Mucosa of rectum (tissue), 2 donors: ENCODE measurements at regions not wholly inside any gene's neighbourhood (a gene's known extent, or its start where the extent isn't known, plus 50 kb on each side); places are given as distances from the start of the nearest gene placed in this dataset.

Source experiments
- H3K27ac ChIP-seq, 2 donors: one replicate each; pipeline ENCODE4 v1.7.0; 2013; ENCODE audit warnings: inconsistent platforms in 2 of 2, low read depth in 2 of 2, low read length in 2 of 2
- H3K27me3 ChIP-seq, 2 donors: one replicate each; pipeline ENCODE4 v1.7.0; 2013; ENCODE audit warnings: low read length in 2 of 2; ENCODE audit not compliant: control insufficient read depth in 2 of 2, insufficient read depth in 2 of 2
- H3K36me3 ChIP-seq, 2 donors: one replicate each; pipeline ENCODE4 v1.7.0; 2013; ENCODE audit warnings: low read length in 2 of 2; ENCODE audit not compliant: control insufficient read depth in 2 of 2, insufficient read depth in 2 of 2
- H3K4me1 ChIP-seq, 2 donors: one replicate each; pipeline ENCODE4 v1.7.0; 2013; ENCODE audit warnings: low read length in 2 of 2, mild to moderate bottlenecking in 1 of 2; ENCODE audit not compliant: control insufficient read depth in 2 of 2, insufficient read depth in 2 of 2
- H3K4me3 ChIP-seq, 2 donors: one replicate each; pipeline ENCODE4 v1.7.0; 2013; ENCODE audit warnings: low read length in 2 of 2
- H3K9ac ChIP-seq, 2 donors: one replicate each; pipeline ENCODE4 v1.7.0; 2013; ENCODE audit warnings: low read length in 2 of 2, low read depth in 1 of 2, mild to moderate bottlenecking in 1 of 2
- H3K9me3 ChIP-seq, 2 donors: one replicate each; pipeline ENCODE4 v1.7.0; 2013; ENCODE audit warnings: low read length in 2 of 2; ENCODE audit not compliant: control insufficient read depth in 2 of 2
- donor health status: healthy.
- donor health status: Normal muscosa, but diverticular disease.

GRCh38 chr5:90171466-90171865, 238.1 kb downstream of the CETN3 start:
- Histone ChIP-seq H3K4me1 (peaks cover 6 to 8% of the 10 kb centered on the region in 2 donors), H3K27ac (no peak overlapping the region), H3K4me3 (no peak overlapping the region), H3K36me3 (no peaks in the 10 kb centered on the region), H3K9ac (no peak overlapping the region), H3K9me3 (no peaks in the 10 kb centered on the region), H3K27me3 (no peaks in the 10 kb centered on the region)

DNA sequence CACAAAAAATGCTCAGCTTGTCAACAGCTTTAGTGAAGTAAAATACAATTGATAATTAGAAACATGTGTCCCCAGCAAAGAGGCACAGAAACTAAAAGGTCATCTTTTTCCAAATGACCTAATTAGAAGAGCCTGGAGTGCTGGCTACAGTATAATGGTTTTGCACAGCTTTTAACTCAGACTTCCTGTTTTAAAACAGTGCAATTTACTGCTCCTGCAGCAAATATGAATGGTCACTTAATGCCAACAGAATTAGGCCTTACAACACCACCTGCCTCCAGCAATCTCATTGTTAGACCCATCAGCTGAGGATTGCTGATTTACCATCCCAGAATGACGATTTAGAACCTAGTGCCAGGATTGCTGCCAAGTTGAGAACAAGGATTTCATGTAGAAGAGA, 239.3 kb downstream of the CETN3 start:
- no peak overlapping the region for H3K4me3 ChIP-seq
- H3K4me1 ChIP-seq, result peaks cover 6 to 8% of the 10 kb centered on the region in 2 donors
- H3K9me3 ChIP-seq, result no peaks in the 10 kb centered on the region
- no peaks in the 10 kb centered on the region for H3K36me3 ChIP-seq
- H3K9ac ChIP-seq, result no peak overlapping the region
- no peaks in the 10 kb centered on the region for H3K27me3 ChIP-seq
- H3K27ac ChIP-seq, result no peak overlapping the region

DNA sequence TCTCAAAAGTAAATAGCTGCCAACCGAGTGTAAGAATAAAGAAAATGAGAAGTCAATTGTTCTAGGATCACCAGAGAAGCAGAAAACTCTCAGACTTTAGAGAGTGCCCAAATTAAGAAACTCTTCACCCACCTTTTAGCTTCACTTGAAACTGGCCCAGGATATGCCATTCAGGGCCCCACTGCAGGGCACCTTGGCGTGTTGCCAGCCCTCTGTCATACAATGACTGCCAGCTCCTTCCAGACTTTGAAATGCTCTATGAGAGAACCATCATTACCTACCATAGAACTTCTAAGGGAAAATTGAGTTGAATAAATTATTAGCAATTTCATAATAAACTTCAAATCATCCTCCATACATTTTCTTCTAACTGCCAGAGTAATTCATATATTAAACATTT, 240.5 kb downstream of the CETN3 start:
- H3K9ac ChIP-seq, result no peak overlapping the region
- peaks cover 6 to 8% of the 10 kb centered on the region in 2 donors for H3K4me1 ChIP-seq
- no peak overlapping the region for H3K4me3 ChIP-seq
- H3K27me3 ChIP-seq, result no peaks in the 10 kb centered on the region
- H3K27ac ChIP-seq, result no peak overlapping the region
- no peaks in the 10 kb centered on the region for H3K9me3 ChIP-seq
- H3K36me3 ChIP-seq, result no peaks in the 10 kb centered on the region

- H3K4me3 ChIP-seq, result no peak overlapping the region
- H3K9me3 ChIP-seq, result no peaks in the 10 kb centered on the region
- H3K27me3 ChIP-seq, result no peaks in the 10 kb centered on the region
- H3K9ac ChIP-seq, result no peak overlapping the region
- no peak overlapping the region for H3K27ac ChIP-seq
- no peaks in the 10 kb centered on the region for H3K36me3 ChIP-seq
- peaks cover 6 to 8% of the 10 kb centered on the region in 2 donors for H3K4me1 ChIP-seq
Measured at GRCh38 chr5:90168399-90168798, 241.2 kb downstream of the CETN3 start.

DNA sequence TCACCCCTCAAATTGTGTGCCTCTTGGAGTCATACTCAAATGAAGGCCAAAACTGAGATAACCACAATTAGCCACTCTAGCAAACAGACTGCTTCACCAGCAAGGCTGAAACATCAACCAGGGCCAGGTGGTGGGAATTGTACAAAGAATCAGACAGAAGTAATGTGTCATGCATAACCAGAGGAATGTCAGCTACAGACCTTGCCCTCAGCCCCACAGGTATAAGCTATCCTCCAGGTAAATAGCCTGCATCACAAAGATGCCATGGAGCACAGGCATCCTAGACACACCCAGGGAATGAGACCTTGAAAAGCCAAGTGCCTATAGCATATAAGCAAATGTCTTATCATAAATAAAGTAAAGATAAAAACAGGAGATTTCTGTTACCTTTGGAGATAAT, 242.7 kb downstream of the CETN3 start:
- Histone ChIP-seq H3K4me1 (peaks cover 6 to 8% of the 10 kb centered on the region in 2 donors), H3K9ac (no peak overlapping the region), H3K27ac (no peak overlapping the region), H3K4me3 (no peak overlapping the region), H3K9me3 (no peaks in the 10 kb centered on the region), H3K27me3 (no peaks in the 10 kb centered on the region), H3K36me3 (no peaks in the 10 kb centered on the region)

DNA sequence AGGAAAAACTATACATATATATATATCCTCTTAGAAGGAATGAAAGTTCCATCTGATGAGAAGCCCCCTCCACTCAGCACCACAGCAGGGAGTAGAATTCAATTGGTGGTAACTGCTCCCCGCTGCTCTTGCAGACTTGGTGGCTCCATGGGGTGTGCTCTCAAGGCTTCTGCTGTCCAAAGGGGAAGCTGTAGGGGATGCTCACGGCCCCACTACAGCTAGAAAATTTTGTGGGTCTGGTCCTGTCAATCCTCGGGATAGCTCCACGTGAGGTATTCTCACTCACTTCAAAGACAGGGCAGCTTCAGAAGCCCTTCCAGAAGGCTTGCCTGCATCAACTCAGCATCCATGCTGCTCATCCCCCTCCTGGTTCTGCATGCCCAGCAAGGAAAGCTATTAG, 247.2 kb downstream of the CETN3 start:
- H3K36me3 ChIP-seq, result no peaks in the 10 kb centered on the region
- no peak overlapping the region for H3K4me3 ChIP-seq
- no peak overlapping the region for H3K9ac ChIP-seq
- H3K9me3 ChIP-seq, result no peaks in the 10 kb centered on the region
- no peaks in the 10 kb centered on the region for H3K4me1 ChIP-seq
- H3K27ac ChIP-seq, result no peak overlapping the region
- H3K27me3 ChIP-seq, result no peaks in the 10 kb centered on the region

DNA sequence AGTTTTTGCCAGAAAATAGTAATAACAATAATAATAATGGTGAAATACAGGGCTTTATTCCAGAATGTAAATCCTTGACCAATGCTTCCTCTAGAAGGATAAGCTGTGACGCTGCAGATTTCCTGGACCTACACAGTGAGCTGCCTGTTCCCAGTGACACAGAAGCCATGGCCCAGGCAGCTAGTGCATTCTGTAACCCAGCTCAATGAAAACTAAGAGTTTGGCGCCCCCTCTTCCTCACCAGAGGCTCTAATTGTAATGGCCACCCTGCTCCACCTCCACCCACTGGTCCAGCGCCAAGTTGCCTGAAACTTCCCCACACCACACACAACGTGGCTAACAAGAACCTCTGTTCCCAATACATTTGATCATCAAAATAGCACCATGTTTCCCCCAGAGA, 248.1 kb downstream of the CETN3 start:
- Histone ChIP-seq H3K27me3 (no peaks in the 10 kb centered on the region), H3K4me1 (no peaks in the 10 kb centered on the region), H3K9me3 (no peaks in the 10 kb centered on the region), H3K4me3 (no peak overlapping the region), H3K27ac (no peak overlapping the region), H3K9ac (no peak overlapping the region), H3K36me3 (no peaks in the 10 kb centered on the region)

- Histone ChIP-seq H3K4me3 (no peak overlapping the region), H3K36me3 (no peaks in the 10 kb centered on the region), H3K4me1 (no peaks in the 10 kb centered on the region), H3K27me3 (no peaks in the 10 kb centered on the region), H3K27ac (no peak overlapping the region), H3K9ac (no peak overlapping the region), H3K9me3 (no peaks in the 10 kb centered on the region)
Measured at GRCh38 chr5:90158131-90158530, 251.4 kb downstream of the CETN3 start.

GRCh38 chr5:90153031-90153430, 256.5 kb downstream of the CETN3 start:
- Histone ChIP-seq H3K4me1 (no peaks in the 10 kb centered on the region), H3K27me3 (no peaks in the 10 kb centered on the region), H3K4me3 (no peak overlapping the region), H3K9me3 (no peaks in the 10 kb centered on the region), H3K9ac (no peak overlapping the region), H3K36me3 (no peaks in the 10 kb centered on the region), H3K27ac (no peak overlapping the region)

DNA sequence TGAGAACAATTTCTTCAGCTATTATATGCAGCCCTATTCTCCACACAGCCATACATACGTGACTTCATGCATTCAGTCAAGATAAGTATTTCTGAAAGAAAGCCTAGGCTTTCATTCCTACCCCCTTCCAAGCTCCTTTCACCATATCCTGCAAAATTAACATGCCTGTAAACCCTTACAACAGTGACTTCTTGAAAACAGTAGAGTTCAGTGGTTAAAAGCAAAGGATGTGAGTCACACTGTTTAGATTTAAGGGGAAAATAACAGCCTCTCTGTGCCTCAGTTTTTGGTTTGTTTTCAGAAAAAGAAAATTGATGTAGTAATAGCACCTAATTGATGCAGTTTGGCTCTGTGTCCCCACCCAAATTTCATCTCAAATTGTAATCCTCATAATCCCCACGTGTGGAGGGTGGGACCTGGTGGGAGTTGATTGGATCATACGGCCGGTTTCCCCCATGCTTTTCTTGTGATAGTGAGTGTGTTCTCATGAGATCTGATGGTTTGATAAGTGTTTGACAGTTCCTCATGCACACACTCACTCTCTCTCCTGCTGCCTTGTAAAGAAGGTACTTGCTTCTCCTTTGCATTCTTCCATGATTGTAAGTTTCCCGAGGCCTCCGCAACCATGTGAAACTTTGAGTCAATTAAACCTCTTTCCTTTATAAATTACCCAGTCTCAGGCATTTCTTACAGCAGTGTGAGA, 264.8 kb downstream of the CETN3 start:
- Histone ChIP-seq H3K4me3 (no peak overlapping the region), H3K9ac (no peak overlapping the region), H3K9me3 (no peaks in the 10 kb centered on the region), H3K36me3 (no peaks in the 10 kb centered on the region), H3K4me1 (no peaks in the 10 kb centered on the region), H3K27ac (no peak overlapping the region), H3K27me3 (no peaks in the 10 kb centered on the region)

DNA sequence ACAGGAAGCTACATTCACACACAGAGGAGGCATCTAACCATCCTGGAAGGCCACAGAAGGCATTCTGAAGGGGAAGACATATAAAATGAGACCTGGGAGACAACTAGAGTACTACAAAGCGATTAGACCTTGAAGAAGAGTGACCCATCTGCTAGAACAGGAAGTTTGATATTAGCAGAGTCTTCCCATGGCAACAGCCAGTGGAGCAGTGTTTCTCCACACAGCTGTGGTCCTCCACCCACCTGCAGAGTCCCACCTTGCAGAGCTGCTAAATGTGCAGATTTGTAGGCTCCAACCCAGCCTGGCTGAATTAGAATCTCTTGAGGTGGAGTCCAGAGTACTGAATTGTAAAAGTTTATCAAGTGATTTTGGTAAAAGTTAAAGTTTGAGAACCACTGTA, 267.0 kb downstream of the CETN3 start:
- Histone ChIP-seq H3K4me3 (no peak overlapping the region), H3K9ac (no peak overlapping the region), H3K36me3 (no peaks in the 10 kb centered on the region)

More for the DNA sequence above, 267.0 kb downstream of the CETN3 start:
- Histone ChIP-seq H3K27me3 (no peaks in the 10 kb centered on the region), H3K27ac (no peak overlapping the region), H3K4me1 (no peaks in the 10 kb centered on the region), H3K9me3 (no peaks in the 10 kb centered on the region)
